HUES64 (cell line): ENCODE measurements at regions not wholly inside any gene's neighbourhood (a gene's known extent, or its start where the extent isn't known, plus 50 kb on each side); places are given as distances from the start of the nearest gene placed in this dataset.

Experiments
- H3K27ac ChIP-seq: 2 replicates; pipeline ENCODE4 v1.7.0; 2013; ENCODE audit warnings: low read depth, low read length, inconsistent platforms
- H3K27me3 ChIP-seq: 2 replicates; pipeline ENCODE4 v1.6.1; 2013; ENCODE audit warnings: mild to moderate bottlenecking, low read length; ENCODE audit not compliant: insufficient read depth
- H3K36me3 ChIP-seq: 2 replicates; pipeline ENCODE4 v1.6.1; 2013; ENCODE audit warnings: mild to moderate bottlenecking, low read length; ENCODE audit not compliant: insufficient read depth
- H3K4me1 ChIP-seq: 2 replicates; pipeline ENCODE4 v1.6.1; 2013; ENCODE audit warnings: mild to moderate bottlenecking, low read length, moderate library complexity; ENCODE audit not compliant: insufficient read depth
- H3K4me3 ChIP-seq: 2 replicates; pipeline ENCODE4 v1.5.1; 2013; ENCODE audit warnings: mild to moderate bottlenecking, low read length, moderate library complexity
- H3K9ac ChIP-seq: 2 replicates; pipeline ENCODE4 v1.6.1; 2013; ENCODE audit warnings: mild to moderate bottlenecking, low read depth, low read length
- H3K9me3 ChIP-seq: 2 replicates; pipeline ENCODE4 v1.6.1; 2013; ENCODE audit warnings: low read depth, low read length; ENCODE audit not compliant: insufficient read depth
- WGBS: fragments of 150-250, 120-280 bp; methylation state at CpG from one replicate; pipeline ENCODE4 v1.1.7; 2013; ENCODE audit warnings: missing lambda C conversion rate; 5-methylcytosine and 5-hydroxymethylcytosine counted together

DNA sequence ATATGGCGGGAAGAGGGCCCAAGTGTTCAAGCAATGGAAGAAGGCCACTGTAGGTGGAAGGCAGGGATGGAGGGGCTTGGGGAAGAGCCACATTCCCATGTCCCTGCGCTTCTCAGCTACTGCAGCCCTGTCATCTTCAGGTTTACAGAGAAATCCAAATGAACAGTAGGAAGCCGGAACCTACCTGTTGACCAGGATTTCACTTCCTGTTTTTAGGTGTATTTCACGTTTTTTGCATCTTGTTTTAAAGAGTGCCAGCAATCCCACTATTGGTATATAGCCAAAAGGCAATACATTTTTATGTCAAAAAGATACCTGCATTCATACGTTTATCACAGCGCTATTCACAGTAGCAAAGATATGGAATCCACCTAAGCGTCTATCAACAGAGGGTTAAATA lies 159.2 kb downstream of the SLC35B3 start:
- no peak overlapping the region for H3K27ac ChIP-seq
- H3K9ac ChIP-seq: no peak overlapping the region
- no peak overlapping the region for H3K4me3 ChIP-seq
- H3K9me3 ChIP-seq: no peaks in the 10 kb centered on the region
- peaks cover 21% of the 10 kb centered on the region for H3K4me1 ChIP-seq
- no peaks in the 10 kb centered on the region for H3K27me3 ChIP-seq
- 82% methylated on average over 7 of the region's 7 CpGs for WGBS
- H3K36me3 ChIP-seq: no peaks in the 10 kb centered on the region

DNA sequence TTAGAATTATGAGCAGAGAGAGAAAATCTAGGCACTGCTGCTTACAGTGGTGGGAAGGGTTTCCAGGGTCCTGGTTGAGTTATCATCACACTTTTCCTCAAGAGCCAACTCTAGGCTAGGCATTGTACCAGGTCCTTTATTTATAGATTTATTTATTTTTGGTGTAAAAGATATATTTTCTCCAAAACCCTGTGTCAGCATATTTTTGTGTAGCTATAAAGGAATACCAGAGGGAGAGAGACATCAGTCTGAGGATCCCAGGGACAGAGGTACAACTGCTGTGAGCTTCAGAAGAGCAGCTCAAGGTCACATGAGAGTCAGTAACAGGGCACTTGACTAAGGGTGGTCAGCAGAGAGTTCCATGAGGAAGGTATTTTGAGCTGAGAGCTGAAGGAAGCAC lies 159.7 kb downstream of the SLC35B3 start:
- Histone ChIP-seq H3K4me1 (peaks cover 21% of the 10 kb centered on the region), H3K36me3 (no peaks in the 10 kb centered on the region), H3K27me3 (no peaks in the 10 kb centered on the region), H3K9me3 (no peaks in the 10 kb centered on the region), H3K9ac (no peak overlapping the region), H3K27ac (no peak overlapping the region), H3K4me3 (no peak overlapping the region)

DNA sequence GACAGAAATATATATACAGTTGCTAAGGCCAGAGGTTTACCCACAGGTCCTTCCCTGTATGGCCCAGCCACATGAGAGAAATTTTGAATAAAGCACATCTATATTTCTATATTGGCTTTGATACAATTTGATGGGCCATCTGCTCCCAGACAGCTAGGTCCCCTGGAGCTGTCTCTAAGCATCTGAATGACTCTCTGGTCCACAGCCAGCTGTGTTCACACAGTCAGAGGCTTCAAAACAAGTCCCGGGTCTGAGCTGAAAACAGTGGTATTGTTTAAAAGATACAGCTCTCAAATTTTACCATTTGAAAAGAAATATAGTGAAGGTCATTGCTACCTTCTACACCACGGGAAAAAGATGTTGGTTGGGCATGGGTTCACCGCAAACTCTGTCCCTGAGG lies 161.1 kb downstream of the SLC35B3 start:
- 71% methylated on average over 3 of the region's 3 CpGs for WGBS
- no peaks in the 10 kb centered on the region for H3K27me3 ChIP-seq
- no peak overlapping the region for H3K9ac ChIP-seq
- H3K4me3 ChIP-seq: no peak overlapping the region
- H3K9me3 ChIP-seq: no peaks in the 10 kb centered on the region
- no peak overlapping the region for H3K27ac ChIP-seq
- no peaks in the 10 kb centered on the region for H3K36me3 ChIP-seq
- peaks cover 18% of the 10 kb centered on the region for H3K4me1 ChIP-seq

DNA sequence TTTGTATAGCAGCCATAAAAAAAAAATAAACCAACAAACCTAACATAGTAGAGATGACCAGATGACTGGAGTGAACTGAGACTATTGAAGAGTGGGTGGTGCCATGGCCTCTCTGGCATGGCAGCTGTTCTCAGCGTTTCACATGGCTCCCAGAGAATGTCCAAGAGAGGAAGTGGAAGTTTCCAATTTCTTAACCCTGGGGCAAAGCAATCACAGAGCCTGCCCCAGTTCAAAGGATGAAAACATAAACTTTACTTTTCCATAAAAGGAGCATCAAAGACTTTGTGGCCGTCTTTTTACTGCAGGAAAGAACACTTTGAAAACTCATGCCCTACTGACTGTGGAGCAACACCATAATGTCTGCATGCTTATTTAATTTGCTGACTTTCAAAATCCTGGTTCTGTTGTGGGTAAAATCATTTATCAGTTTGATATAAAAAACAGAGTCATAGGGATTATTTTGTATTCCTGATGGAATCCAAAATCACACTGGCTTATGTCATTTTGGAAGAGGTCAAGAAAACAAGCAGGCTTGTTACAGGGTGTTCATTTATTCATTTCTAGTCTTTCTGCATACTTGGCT lies 165.4 kb downstream of the SLC35B3 start:
- no peak overlapping the region for H3K27ac ChIP-seq
- WGBS: 88% methylated on average over 2 of the region's 2 CpGs
- no peaks in the 10 kb centered on the region; the same call in 1 of the 2 replicates for H3K4me1 ChIP-seq
- H3K9ac ChIP-seq: no peak overlapping the region
- no peaks in the 10 kb centered on the region for H3K27me3 ChIP-seq
- H3K4me3 ChIP-seq: no peak overlapping the region
- H3K9me3 ChIP-seq: no peaks in the 10 kb centered on the region
- H3K36me3 ChIP-seq: no peaks in the 10 kb centered on the region

DNA sequence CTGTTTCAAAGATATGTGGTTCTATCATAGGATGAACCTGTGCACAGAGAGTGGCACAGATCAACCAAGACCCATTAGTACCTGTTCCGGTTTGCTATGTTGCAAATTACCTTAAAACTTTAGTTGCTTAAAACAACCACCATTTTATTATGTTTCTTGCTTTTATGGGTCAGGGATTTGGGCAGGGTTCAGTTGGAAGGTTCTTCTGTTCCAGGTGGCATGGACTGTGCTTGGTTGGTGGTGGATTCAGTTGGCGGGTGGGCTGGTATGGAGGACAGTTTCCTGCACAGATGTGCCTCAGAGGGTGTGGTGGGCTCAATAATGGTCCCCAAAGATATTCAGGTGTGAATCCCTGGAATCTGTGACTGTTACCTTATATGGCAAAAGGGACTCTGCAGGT lies 166.3 kb downstream of the SLC35B3 start:
- Histone ChIP-seq H3K4me1 (no peaks in the 10 kb centered on the region; the same call in 1 of the 2 replicates), H3K36me3 (no peaks in the 10 kb centered on the region), H3K9ac (no peak overlapping the region), H3K27me3 (no peaks in the 10 kb centered on the region), H3K9me3 (no peaks in the 10 kb centered on the region), H3K27ac (no peak overlapping the region), H3K4me3 (no peak overlapping the region)
- 47% methylated on average over 2 of the region's 2 CpGs for WGBS

DNA sequence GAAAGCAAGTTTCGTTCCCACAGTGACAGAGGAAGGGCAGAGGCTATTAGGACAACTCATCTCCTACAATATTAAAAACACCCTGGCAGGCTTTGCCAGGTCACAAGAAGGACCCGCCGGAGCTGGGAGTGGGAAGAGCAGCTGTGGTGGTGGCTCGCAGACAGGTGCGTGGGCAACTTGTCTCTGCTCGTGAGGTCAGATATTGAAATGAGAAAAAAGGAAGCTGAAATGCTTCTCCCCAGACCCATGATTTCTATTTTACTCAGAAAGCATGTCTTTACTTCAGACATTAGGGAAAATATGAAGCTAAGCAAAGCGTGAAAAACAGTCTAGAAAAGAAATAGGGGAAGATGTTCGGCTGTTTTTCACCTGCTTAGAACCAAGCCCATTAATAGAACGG lies 166.3 kb upstream of the EEF1E1 start:
- Histone ChIP-seq H3K9me3 (no peaks in the 10 kb centered on the region), H3K27me3 (no peaks in the 10 kb centered on the region), H3K4me3 (no peak overlapping the region), H3K4me1 (no peaks in the 10 kb centered on the region), H3K9ac (no peak overlapping the region), H3K36me3 (no peaks in the 10 kb centered on the region), H3K27ac (no peak overlapping the region)
- 93% methylated on average over 7 of the region's 9 CpGs for WGBS

DNA sequence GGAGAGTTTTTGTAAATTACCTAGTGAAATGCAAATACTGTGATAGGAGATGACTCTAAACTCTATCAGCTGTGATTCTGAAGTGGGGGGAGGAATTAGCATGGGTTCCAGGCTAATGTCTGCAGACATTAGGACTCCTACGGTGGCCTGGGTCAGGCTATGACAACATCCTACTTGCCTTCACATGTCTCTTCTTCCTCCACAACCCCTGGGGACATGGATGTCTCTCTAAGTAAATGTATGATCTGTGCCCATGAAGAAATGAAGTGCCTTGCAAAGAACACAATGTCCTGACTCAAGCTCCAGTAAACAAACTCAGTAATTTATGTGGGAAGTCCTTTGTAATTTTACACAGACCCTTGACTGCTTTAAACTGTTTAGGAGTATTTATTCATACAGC lies 165.8 kb upstream of the EEF1E1 start:
- Histone ChIP-seq H3K27me3 (no peaks in the 10 kb centered on the region), H3K36me3 (no peaks in the 10 kb centered on the region), H3K9ac (no peak overlapping the region), H3K9me3 (no peaks in the 10 kb centered on the region), H3K4me3 (no peak overlapping the region), H3K4me1 (no peaks in the 10 kb centered on the region), H3K27ac (no peak overlapping the region)
- no CpG with 5 or more reads among the region's 1 CpG for WGBS

DNA sequence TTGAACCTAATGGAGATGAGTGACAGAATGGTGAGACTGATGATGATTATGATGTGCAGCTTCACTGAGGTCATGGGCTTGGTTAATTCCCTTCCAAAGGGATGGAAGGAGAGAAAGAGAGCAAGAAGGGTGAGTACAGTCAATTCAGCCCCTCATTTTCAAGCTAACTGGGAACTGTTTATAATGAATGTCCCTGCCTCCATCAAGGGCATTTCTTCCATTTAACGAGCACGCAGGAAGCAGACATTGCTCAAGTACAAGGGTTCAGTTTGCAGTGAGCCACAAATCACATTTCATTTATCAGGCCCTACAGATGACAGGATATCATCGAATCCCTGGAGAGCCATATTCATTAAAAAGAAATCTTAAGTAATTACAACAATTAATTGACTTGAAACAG lies 158.3 kb upstream of the EEF1E1 start:
- no peak overlapping the region for H3K4me3 ChIP-seq
- no peak overlapping the region for H3K27ac ChIP-seq
- H3K9ac ChIP-seq: no peak overlapping the region
- H3K9me3 ChIP-seq: no peaks in the 10 kb centered on the region
- WGBS: 96% methylated on average over 2 of the region's 3 CpGs
- no peaks in the 10 kb centered on the region for H3K36me3 ChIP-seq
- H3K27me3 ChIP-seq: no peaks in the 10 kb centered on the region
- no peaks in the 10 kb centered on the region for H3K4me1 ChIP-seq

DNA sequence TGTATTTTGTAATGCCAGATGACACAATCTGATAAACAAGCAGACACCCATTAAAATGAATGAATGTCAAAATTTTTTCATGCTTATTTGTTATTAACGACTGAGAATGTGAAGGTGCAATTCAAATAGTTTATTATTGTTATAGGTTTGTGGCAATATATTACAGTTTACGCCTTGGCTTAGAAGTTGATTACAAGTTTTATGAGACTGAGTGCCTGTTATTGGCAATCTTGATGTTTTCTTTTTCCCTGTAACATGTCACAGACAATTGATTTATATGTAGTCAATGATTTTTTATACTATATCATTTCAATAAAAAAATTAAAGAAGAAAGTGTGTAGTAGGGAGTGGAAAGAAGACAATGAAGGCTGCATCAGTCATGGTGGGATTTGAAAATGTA lies 144.1 kb upstream of the EEF1E1 start:
- Histone ChIP-seq H3K9me3 (no peaks in the 10 kb centered on the region), H3K4me1 (peaks cover 17% of the 10 kb centered on the region), H3K27ac (no peak overlapping the region), H3K36me3 (no peaks in the 10 kb centered on the region), H3K9ac (no peak overlapping the region), H3K27me3 (no peaks in the 10 kb centered on the region), H3K4me3 (no peak overlapping the region)
- 92% methylated on average over 2 of the region's 2 CpGs for WGBS

DNA sequence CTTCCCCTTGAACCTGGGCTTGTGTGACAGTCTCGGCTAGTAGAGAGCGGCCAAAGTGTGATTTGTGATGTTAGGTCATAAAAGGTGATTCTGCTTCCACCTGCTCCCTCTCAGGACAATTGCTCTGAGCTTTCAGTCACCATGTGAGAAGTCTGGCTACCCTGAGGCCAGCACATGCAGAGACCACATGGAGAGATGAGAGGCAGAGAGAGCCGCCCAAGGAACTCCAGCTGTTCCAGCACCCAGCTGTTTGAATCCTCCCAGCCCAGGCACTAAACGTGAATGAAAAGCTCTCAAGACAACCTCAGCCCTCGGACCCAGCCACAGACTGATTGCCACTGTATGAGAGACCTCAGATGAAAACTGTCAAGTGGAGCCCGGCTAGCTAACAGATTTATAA lies 143.4 kb upstream of the EEF1E1 start:
- H3K27me3 ChIP-seq: no peaks in the 10 kb centered on the region
- H3K27ac ChIP-seq: no peak overlapping the region
- H3K36me3 ChIP-seq: no peaks in the 10 kb centered on the region
- H3K4me1 ChIP-seq: peaks cover 24% of the 10 kb centered on the region
- H3K9ac ChIP-seq: no peak overlapping the region
- no peak overlapping the region for H3K4me3 ChIP-seq
- WGBS: 72% methylated on average over 6 of the region's 6 CpGs
- no peaks in the 10 kb centered on the region for H3K9me3 ChIP-seq

DNA sequence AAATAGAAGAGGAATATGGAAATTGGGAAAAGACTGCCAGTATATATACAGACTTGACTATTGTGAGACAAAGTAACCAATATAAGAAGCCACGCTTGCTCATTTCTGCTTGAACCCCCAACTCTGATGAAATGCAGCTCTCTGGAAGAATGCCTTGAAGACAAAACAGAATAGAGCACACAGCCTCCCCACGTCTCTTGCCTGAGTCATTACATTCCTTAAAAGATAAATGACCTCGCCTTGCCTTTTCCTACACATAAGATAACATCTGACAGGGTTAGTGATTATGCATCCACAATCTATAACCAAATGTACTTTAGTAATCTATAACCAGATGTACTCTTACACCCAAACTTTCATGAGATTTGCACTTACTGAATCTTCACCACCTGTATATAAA lies 141.1 kb upstream of the EEF1E1 start:
- Histone ChIP-seq H3K27me3 (no peaks in the 10 kb centered on the region), H3K4me3 (no peak overlapping the region), H3K9ac (no peak overlapping the region), H3K9me3 (no peaks in the 10 kb centered on the region), H3K27ac (no peak overlapping the region; the same call in 1 of the 2 replicates), H3K4me1 (peaks cover 27% of the 10 kb centered on the region), H3K36me3 (no peaks in the 10 kb centered on the region)
- WGBS: 67% methylated on average over 3 of the region's 3 CpGs

DNA sequence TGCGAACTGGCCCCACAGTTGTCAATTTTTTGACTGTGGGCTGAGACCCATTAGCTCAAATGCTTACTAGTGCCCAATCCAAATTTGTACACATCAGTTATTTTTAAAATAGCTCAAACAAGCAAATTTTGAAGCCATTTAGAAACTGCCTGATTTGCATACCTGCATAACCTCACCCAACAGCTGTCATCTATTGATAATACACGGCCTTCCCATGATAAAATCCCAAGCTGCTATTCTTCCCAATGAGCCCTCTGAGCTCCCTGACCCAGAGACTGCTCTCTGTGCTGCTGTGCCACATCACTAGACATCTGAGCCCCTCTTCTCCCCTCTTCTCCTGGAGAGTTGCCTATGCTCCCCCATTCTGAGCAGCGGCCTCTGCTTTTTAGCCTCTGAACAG lies 140.5 kb upstream of the EEF1E1 start:
- no peaks in the 10 kb centered on the region for H3K36me3 ChIP-seq
- H3K4me1 ChIP-seq: peaks cover 27% of the 10 kb centered on the region
- H3K9ac ChIP-seq: no peak overlapping the region
- WGBS: 87% methylated on average over 3 of the region's 3 CpGs
- H3K4me3 ChIP-seq: no peak overlapping the region
- H3K27ac ChIP-seq: no peak overlapping the region
- H3K27me3 ChIP-seq: no peaks in the 10 kb centered on the region
- H3K9me3 ChIP-seq: no peaks in the 10 kb centered on the region
